ENCODE measurements at regions not wholly inside any gene's neighbourhood (a gene's known extent, or its start where the extent isn't known, plus 50 kb on each side); places are given as distances from the start of the nearest gene placed in this dataset.
"Not testable (repeated sequence)": the region's sequence is repeated elsewhere in the genome, so short reads cannot be mapped to it uniquely, and the experiment has no call there.

DNA sequence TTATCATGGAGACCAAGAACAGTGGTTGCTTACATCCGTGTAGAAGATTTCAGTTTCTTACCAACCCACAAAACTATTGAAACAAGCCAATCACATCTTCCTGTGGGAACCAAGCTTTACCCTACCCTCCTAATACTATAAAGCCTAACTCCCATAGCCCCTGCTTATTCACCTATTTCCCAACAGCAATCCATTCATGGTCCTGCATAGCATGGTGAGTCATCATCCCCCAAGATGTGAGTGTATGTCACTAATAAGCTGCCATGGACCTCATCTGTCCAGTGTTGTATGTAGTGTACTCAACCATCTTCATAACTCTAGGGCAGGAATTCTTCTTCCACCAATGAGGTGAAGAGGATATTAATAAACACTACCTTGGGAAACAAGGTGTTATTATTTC is 1620.4 kb upstream of the FLRT2 start:
- DNase-seq (ENCODE audit: low read depth) = no peak

DNA sequence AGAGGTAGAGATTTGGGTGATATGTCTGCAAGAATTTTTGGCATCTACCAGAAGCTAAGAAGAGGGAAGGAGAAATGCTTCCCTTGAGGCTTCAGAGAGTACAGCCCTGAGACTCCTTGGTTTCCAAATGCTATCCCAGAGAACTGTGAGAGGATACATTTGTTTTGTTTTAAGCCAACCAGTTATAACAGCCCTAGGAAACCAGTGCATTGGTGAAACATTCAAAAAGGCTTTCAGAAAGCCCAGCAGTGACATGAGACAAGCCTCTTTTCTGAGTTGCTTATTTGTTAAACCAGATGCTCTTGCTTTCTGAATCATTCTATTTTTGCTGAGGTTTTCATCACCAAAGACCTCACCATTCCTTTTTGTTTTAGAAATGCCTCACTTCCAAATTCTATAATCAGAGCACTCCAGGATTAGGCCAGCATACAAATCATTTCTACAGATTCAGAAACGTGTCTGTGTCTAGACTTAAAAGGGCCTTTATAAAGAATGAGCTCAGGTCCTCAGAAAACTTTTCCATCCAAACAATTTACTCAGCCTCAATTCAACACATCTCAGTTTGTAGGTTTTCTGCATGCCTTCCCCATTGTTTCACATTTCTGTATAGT is 1617.8 kb upstream of the FLRT2 start:
- DNase-seq (ENCODE audit: low read depth) = no peak

- DNase-seq (ENCODE audit: low read depth) = no peak
Observed at GRCh38 chr14:83913476-83913875, 1616.5 kb upstream of the FLRT2 start.

GRCh38 chr14:83918546-83918945 is 1611.4 kb upstream of the FLRT2 start:
- DNase-seq (ENCODE audit: low read depth) = no peak

DNA sequence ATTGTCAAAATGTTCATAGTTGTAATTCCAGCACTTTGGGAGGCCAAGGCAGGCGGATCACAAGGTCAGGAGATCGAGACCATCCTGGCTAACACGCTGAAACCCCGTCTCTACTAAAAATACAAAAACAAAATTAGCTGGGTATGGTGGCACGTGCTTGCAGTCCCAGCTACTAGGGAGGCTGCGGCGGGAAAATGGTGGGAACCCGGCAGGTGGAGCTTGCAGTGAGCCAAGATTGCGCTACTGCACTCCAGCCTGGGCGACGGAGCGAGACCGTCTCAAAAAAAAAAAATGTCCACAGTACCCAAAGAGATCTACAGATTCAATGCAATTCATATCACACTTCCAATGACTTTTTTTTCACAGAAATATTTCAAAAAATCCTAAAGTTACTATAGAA is 1610.3 kb upstream of the FLRT2 start:
- DNase-seq (ENCODE audit: low read depth) = not testable (repeated sequence)

DNA sequence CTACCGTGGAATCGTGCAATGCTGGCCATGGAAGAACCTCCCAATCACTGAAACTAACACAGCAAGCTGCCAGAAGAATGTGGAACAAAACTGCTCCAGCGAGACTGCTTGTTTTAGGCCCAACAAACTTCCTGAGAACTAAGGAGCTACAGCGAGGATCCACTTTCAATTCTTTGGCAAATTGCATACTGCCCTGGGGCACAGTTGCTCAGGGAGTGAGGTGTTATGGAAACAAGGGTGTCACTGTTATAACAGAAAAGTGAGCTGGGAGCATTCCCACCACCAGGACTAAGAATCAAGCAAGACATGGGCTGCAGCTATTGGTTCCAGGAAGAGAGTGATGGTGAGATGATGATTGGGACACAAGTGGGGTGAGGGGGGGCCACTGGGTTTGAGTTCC is 1606.1 kb upstream of the FLRT2 start:
- no peak for DNase-seq (ENCODE audit: low read depth)

DNA sequence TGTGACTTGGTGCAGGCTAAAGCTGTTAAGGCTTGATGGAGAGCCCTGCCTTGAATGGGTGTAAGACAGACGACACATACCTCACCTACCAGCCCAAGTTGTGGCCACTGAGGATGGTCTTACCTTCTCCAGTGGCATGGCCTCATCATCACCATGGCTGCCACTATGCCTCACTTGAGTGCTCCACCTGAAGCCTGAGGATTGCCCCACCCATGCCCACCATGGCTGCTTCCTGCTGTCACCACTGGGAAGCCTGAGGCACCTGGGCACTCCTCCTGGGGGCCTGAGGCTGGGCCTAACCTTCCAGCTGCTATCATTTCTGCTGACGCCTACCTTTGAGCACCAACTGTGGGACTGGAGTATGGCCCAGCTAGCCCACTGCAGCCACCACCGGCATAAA is 1605.7 kb upstream of the FLRT2 start:
- no peak for DNase-seq (ENCODE audit: low read depth)

GRCh38 chr14:83940253-83940652 is 1589.7 kb upstream of the FLRT2 start:
- no peak for DNase-seq (ENCODE audit: low read depth)

DNA sequence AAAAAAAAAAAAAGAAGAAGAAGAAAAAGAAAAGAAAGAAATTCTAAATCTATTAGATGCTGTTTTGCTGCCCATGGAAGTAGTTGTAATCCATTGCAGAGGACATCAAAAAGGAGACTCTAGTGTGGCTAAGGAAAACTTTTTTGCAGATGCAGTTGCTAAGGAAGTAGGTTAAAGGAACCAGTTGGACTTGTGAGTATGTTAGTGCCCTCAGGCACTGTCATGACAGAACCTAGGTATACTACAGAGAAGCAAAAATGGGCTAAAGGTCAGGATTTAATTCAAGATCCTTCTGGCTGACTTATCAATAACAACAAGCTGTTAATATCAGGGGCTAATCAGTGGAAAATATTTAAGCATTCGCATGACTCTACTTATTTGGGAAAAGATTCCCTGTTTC is 1571.6 kb upstream of the FLRT2 start:
- no peak for DNase-seq (ENCODE audit: low read depth)

- DNase-seq (ENCODE audit: low read depth) = no peak
Observed at GRCh38 chr14:83960832-83961512, 1569.0 kb upstream of the FLRT2 start.

GRCh38 chr14:83969998-83970397 is 1559.9 kb upstream of the FLRT2 start:
- DNase-seq (ENCODE audit: low read depth) = no peak

GRCh38 chr14:83972631-83973030 is 1557.3 kb upstream of the FLRT2 start:
- no peak for DNase-seq (ENCODE audit: low read depth)

DNA sequence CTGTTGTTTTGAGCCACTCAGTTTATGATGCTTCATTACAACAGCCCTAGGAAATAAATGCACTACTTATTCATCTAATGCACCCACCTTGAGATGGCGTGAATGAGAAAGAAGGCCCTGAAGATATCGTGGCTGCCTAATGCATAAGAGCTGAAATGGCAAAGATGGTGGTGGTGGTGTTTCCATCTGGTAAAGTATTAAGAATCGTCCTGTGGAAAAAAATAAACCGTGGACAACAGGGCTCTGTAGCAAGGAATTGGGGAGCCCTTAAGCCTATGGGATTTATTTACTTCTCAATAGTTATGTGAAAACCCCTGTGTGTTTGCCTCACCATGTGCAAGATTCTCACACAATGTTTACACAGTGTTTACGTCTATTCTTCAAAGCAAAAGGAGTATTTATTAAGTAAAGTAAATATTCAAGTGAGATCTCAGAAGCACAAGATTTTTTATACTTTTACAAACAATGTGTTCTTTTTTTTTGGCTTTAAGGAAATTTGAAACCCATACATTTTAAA is 1555.2 kb upstream of the FLRT2 start:
- DNase-seq (ENCODE audit: low read depth) = no peak

DNA sequence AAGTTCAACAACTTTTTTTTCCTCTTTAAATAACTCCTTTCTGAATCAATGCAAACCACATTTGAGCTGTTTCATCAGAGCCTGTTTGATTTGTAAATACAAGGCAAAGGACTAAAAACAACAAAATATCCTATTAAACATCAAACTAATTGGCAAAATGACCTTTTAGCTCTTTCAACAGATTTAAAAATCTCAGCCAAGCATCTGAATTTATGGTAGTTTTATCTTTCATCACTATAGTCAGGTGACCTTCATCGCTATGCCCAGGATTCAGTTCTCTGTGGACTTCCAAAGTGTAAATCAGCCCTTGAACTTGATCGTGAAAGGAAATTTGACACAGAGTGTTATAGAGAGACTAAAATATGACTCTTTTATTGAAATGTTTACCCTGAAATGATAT is 1554.5 kb upstream of the FLRT2 start:
- no peak for DNase-seq (ENCODE audit: low read depth)

DNA sequence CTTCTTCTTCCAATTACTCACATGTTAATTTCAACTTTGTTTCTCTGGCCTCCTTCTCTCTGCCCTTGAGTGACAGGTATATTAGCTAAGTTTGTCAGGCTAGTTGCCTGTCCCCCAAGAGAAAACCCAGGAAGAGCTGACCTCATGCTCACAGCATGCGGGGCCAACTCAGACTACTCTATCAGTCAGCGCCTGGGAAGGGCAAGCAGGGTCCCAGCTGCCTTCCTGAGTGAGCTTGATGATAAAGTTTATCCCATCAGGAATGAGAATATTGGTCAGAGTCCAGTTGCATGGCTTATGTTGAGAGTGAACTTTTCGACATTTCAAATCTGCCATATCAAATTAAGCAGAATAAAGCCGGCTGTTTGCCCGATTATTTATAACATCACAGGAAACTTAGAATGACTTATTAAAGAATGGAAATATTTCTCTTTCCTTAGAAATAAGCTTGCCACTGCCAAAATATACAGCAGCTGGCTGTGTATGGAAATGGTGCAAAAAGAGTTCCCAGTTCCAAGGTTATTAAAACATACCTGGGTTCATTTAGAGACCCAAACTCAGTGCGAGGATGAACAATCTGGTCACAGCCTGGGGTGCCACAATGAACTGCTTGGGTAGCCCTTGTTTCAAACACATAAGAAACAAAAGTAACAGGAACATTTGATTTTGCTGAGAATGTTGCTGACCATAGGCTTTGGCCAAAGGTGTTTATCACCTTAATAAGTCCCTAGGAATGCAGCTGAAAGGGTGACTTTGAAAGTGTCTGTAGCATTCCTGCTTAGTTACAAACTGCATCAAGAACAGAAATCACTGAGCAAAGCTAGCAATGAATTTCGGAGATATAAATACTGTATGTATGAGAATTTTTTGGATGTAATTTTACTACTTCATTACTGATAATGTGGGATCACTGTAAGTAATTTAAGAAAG is 1553.8 kb upstream of the FLRT2 start:
- DNase-seq (ENCODE audit: low read depth) = no peak

DNA sequence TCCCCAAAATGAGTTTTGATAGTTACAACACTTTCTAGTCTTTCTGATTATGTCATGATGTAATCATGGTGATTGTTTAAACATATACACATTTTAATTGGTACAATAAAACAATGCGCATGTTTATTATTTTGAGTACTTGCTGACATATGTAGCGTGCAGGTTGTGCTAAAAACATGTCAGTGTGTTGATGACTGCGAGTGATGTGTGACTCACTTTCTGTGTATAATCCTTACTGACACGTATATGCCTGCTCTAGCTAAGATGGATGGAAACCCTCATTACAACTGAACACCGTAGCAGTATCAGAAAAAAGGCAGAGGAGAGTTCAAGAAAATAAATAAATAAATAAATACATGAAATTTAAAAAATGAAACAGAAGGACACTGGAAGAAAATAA is 1552.4 kb upstream of the FLRT2 start:
- no peak for DNase-seq (ENCODE audit: low read depth)

DNA sequence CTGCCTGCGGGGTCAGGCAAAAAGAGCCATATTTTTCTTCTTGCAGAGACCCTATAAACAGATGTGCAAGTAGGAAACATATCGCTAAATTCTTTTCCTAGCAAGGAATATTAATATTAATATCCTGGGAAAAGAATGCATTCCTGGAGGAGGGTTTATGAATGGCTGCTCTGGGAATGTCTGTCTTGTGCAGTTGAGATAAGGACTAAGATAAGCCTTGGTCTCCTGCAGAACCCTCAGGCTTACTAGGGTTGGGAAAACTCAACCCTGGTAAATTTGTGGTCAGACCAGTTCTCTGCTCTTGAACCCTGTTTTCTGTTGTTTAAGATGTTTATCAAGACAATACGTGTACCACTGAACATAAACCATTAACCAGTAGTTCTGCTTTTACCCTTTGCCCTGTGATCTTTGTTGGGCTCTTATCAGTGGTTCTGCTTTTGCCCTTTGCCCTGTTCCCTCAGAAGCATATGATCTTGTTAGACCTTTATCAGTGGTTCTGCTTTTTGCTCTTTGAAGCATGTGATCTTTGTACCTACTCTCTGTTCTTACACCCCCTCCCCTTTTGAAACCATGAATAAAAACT is 1548.2 kb upstream of the FLRT2 start:
- not testable (repeated sequence) for DNase-seq (ENCODE audit: low read depth)

GRCh38 chr14:83988275-83988674 is 1541.7 kb upstream of the FLRT2 start:
- DNase-seq (ENCODE audit: low read depth) = no peak

DNA sequence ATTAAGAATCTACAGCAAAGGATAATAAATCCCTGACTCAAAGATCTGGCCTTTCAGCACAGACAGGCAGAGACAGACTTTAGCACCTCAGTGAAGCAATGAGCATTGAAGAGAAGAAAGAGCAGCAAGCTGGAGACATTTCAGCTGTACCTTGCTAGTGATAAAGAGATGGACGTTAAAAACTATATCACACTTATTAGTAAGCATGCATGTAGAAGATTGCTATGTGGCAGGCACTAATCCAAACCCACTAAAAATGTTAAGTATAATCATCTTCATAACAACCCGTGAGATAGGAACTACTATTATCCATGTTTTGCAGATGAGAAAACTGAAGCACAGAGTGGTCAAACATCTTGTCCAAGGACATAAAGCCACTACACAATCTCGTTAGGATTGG is 1538.3 kb upstream of the FLRT2 start:
- DNase-seq (ENCODE audit: low read depth) = no peak

- DNase-seq (ENCODE audit: low read depth) = no peak
Observed at GRCh38 chr14:83992857-83993256, 1537.1 kb upstream of the FLRT2 start.

DNA sequence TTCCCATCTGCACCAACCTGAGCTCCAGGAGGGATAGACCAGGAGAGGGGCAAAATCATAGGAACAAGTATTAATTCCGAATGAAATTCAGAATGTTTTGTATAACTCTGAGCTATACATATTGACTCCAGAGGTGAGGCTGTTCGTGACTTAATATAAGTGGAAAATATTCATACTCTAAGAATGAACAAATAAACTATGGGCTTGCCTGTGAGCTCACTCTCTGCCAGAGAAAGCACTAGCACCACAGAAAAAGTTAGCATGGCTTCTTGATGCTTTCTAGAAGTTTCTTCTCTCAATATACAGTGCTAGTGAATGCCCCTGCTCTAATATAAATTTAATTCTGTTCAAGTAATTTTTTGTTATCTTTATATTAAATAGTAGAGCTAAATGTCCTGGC is 1536.4 kb upstream of the FLRT2 start:
- no peak for DNase-seq (ENCODE audit: low read depth)

GRCh38 chr14:83994020-83994419 is 1535.9 kb upstream of the FLRT2 start:
- DNase-seq (ENCODE audit: low read depth) = no peak

Measured in T follicular helper cell (primary cell).